ENCODE measurements at regions not wholly inside any gene's neighbourhood (a gene's known extent, or its start where the extent isn't known, plus 50 kb on each side); places are given as distances from the start of the nearest gene placed in this dataset.

DNA sequence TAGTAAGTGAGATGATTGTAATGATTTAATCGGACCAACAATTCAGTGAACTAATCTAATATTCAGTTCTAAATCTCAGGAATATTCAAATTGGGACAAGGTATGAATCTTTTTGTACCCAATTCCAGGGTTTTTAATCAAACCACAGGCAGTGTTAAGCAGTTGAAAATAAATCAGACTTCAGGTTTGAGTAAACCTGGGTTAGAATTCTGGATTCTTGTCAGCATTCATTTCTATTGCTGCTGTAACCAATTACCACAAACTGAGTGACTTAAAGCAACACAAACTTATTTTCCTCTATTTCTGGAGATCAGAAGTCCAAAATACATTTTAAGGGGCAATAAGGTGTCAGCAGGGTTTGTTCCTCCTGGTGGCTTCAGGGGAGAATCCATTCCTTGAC, 208.4 kb upstream of the ZPLD1 start:
- Mint-ChIP-seq H3K27me3 (ENCODE audit: unreplicated experiment) (no peaks in the 10 kb centered on the region), H3K9me3 (ENCODE audit: low read depth, unreplicated experiment) (peaks cover 5% of the 10 kb centered on the region), H3K4me3 (ENCODE audit: low read depth, unreplicated experiment) (no peak overlapping the region), H3K36me3 (ENCODE audit: insufficient read depth, unreplicated experiment) (peaks cover 7% of the 10 kb centered on the region), H3K4me1 (ENCODE audit: low read depth, unreplicated experiment) (peaks cover 53% of the 10 kb centered on the region), H3K27ac (ENCODE audit: unreplicated experiment) (no peak overlapping the region)
- no peak for DNase-seq
- no TSS peak for BruUV-seq (replicated peaks)
- intact Hi-C loops (cut with micrococcal nuclease; ENCODE audit: unreplicated experiment) = loop anchor here (5.0 kb wide), 1 partner anchor 654 kb away; the partner anchor contains the start of gene PCNP
- TF ChIP-seq, protein P1, sequence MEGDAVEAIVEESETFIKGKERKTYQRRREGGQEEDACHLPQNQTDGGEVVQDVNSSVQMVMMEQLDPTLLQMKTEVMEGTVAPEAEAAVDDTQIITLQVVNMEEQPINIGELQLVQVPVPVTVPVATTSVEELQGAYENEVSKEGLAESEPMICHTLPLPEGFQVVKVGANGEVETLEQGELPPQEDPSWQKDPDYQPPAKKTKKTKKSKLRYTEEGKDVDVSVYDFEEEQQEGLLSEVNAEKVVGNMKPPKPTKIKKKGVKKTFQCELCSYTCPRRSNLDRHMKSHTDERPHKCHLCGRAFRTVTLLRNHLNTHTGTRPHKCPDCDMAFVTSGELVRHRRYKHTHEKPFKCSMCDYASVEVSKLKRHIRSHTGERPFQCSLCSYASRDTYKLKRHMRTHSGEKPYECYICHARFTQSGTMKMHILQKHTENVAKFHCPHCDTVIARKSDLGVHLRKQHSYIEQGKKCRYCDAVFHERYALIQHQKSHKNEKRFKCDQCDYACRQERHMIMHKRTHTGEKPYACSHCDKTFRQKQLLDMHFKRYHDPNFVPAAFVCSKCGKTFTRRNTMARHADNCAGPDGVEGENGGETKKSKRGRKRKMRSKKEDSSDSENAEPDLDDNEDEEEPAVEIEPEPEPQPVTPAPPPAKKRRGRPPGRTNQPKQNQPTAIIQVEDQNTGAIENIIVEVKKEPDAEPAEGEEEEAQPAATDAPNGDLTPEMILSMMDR (IDR thresholded peaks at IDR 0.05; ENCODE audit: unreplicated experiment) = no peak
- CTCF ChIA-PET = interaction anchor here (2.1 to 2.4 kb wide), 3 partner anchors 113 to 416 kb away, joined by 22 to 29 read pairs (median 29); no protein-coding TSS in a partner anchor

DNA sequence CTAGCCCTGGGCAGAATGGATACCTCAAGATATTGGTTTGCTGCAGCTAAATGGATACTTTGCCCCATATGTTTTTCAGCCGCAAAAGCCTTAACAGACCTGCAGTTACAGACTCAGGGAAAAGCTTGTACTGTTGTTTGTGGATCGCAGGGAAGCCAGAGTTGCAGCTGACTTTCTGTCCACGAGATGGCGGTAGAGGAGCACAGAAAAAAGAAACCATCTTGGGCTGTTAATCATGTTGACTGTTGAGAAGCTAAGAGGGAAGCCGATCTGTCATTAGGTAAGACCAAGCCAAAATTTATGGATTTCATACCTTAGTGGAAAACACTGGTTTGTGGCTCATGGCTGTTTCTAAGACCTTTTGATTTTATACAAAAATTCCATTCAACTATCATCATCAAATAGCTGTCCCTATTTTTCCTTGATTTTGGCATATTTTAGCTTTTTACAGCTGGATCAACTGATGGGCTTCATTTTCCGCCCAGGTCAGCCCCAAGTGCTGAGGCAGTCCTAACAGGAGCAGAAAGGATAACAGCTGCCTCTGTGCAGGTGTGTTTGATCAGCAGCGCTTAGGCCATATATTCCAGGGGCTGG, 205.7 kb upstream of the ZPLD1 start:
- H3K36me3 Mint-ChIP-seq (ENCODE audit: insufficient read depth, unreplicated experiment) = no peaks in the 10 kb centered on the region
- H3K27me3 Mint-ChIP-seq (ENCODE audit: unreplicated experiment) = no peaks in the 10 kb centered on the region
- TF ChIP-seq, protein P1 (IDR thresholded peaks at IDR 0.05; ENCODE audit: unreplicated experiment) = peak; percentile 70
- H3K9me3 Mint-ChIP-seq (ENCODE audit: low read depth, unreplicated experiment) = no peaks in the 10 kb centered on the region
- intact Hi-C loops (cut with micrococcal nuclease; ENCODE audit: unreplicated experiment) = loop anchor here (1.0 to 5.0 kb wide), 3 partner anchors 300 to 657 kb away; partner anchors contain the start of gene PCNP
- no peak overlapping the region for H3K4me3 Mint-ChIP-seq (ENCODE audit: low read depth, unreplicated experiment)
- H3K4me1 Mint-ChIP-seq (ENCODE audit: low read depth, unreplicated experiment) = peaks cover 26% of the 10 kb centered on the region
- CTCF ChIA-PET = interaction anchor here (0.7 to 2.7 kb wide), 17 partner anchors 8 to 552 kb away, joined by 3 to 75 read pairs (median 4); partner anchors contain the start of gene ZBTB11
- peak; percentile 77 for DNase-seq
- BruUV-seq (replicated peaks) = no TSS peak
- H3K27ac Mint-ChIP-seq (ENCODE audit: unreplicated experiment) = no peak overlapping the region

DNA sequence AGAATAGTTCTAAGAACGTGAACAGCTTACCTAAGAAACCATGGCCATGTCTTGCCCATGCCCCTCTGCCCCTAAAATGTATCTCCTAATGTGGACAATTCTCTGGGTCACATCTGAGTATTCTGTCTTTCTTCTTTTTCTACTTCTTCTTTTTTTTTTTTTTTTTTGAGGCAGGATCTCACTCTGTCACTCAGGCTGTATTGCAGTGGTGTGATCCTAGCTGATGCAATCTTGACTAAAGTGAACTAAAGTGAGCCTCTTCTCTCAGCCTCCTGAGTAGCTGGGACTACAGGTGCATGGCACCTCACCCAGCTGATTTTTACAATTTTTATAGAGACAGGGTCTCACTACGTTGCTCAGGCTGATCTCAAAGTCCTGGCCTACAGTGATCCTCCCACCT, 204.8 kb upstream of the ZPLD1 start:
- H3K9me3 Mint-ChIP-seq (ENCODE audit: low read depth, unreplicated experiment) = no peaks in the 10 kb centered on the region
- H3K4me1 Mint-ChIP-seq (ENCODE audit: low read depth, unreplicated experiment) = peaks cover 17% of the 10 kb centered on the region
- DNase-seq = no peak
- TF ChIP-seq, protein P1 (IDR thresholded peaks at IDR 0.05; ENCODE audit: unreplicated experiment) = no peak
- CTCF ChIA-PET = interaction anchor here (0.8 to 2.7 kb wide), 4 partner anchors 299 to 511 kb away, joined by 3 to 75 read pairs (median 12); no protein-coding TSS in a partner anchor
- no peaks in the 10 kb centered on the region for H3K36me3 Mint-ChIP-seq (ENCODE audit: insufficient read depth, unreplicated experiment)
- H3K4me3 Mint-ChIP-seq (ENCODE audit: low read depth, unreplicated experiment) = no peak overlapping the region
- H3K27me3 Mint-ChIP-seq (ENCODE audit: unreplicated experiment) = no peaks in the 10 kb centered on the region
- intact Hi-C loops (cut with micrococcal nuclease; ENCODE audit: unreplicated experiment) = no loop called here
- BruUV-seq (replicated peaks) = no TSS peak
- peak overlapping the region; percentile 43 for H3K27ac Mint-ChIP-seq (ENCODE audit: unreplicated experiment)

DNA sequence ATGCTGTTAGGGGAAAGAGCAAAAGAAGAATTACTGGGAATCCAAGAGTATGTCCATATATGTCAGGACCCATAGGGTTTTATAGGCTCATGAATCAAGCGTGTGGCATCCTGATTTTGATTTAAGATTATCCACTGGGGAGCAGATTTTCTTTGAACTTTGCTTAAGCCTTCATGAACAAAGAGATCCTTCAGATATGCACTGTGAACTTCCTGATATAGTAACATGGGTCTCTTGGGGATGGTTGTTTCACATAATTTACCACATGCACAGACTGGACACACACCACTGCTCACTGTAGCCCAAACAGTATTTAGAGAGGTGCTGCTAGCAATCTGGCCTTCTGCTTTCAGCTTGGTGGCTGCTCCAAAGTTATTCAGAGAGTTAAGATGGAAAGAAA, 200.9 kb upstream of the ZPLD1 start:
- H3K27ac Mint-ChIP-seq (ENCODE audit: unreplicated experiment) = no peak overlapping the region
- no peaks in the 10 kb centered on the region for H3K9me3 Mint-ChIP-seq (ENCODE audit: low read depth, unreplicated experiment)
- CTCF ChIA-PET = interaction anchor here (0.5 kb wide), 1 partner anchor 296 kb away, joined by 4 read pairs; no protein-coding TSS in a partner anchor
- no peak overlapping the region for H3K4me3 Mint-ChIP-seq (ENCODE audit: low read depth, unreplicated experiment)
- H3K27me3 Mint-ChIP-seq (ENCODE audit: unreplicated experiment) = no peaks in the 10 kb centered on the region
- TF ChIP-seq, protein P1 (IDR thresholded peaks at IDR 0.05; ENCODE audit: unreplicated experiment) = no peak
- BruUV-seq (replicated peaks) = no TSS peak
- no peaks in the 10 kb centered on the region for H3K36me3 Mint-ChIP-seq (ENCODE audit: insufficient read depth, unreplicated experiment)
- H3K4me1 Mint-ChIP-seq (ENCODE audit: low read depth, unreplicated experiment) = peaks cover 13% of the 10 kb centered on the region
- DNase-seq = no peak
- intact Hi-C loops (cut with micrococcal nuclease; ENCODE audit: unreplicated experiment) = no loop called here

All from Calu3 (cell line).